OCI-M1 (cell line): ENCODE measurements at regions not wholly inside any gene's neighbourhood (a gene's known extent, or its start where the extent isn't known, plus 50 kb on each side); places are given as distances from the start of the nearest gene placed in this dataset.

Experiments
- DNase-seq: peaks from one replicate; lab custom pipeline; 2025; lab: John Stamatoyannopoulos, UW

- peak; percentile 49 for DNase-seq
Measured at GRCh38 chr2:200216310-200216709, 90.2 kb upstream of the SPATS2L start.

GRCh38 chr2:200217320-200217719 lies 89.2 kb upstream of the SPATS2L start:
- no peak for DNase-seq

- DNase-seq = no peak
Measured at GRCh38 chr2:200218645-200219044, 87.8 kb upstream of the SPATS2L start.

- no peak for DNase-seq
Measured at GRCh38 chr2:200219309-200220113, 87.0 kb upstream of the SPATS2L start.

- no peak for DNase-seq
Measured at GRCh38 chr2:200220251-200220650, 86.2 kb upstream of the SPATS2L start.

- no peak for DNase-seq
Measured at GRCh38 chr2:200221055-200221955, 85.2 kb upstream of the SPATS2L start.

GRCh38 chr2:200222791-200223190 lies 83.7 kb upstream of the SPATS2L start:
- DNase-seq = no peak

GRCh38 chr2:200223205-200223784 lies 83.2 kb upstream of the SPATS2L start:
- DNase-seq = no peak

GRCh38 chr2:200225951-200226350 lies 80.5 kb upstream of the SPATS2L start:
- DNase-seq = no peak

- DNase-seq = no peak
Measured at GRCh38 chr2:200226451-200227426, 79.8 kb upstream of the SPATS2L start.

- DNase-seq = no peak
Measured at GRCh38 chr2:200230716-200231115, 75.8 kb upstream of the SPATS2L start.

GRCh38 chr2:200235533-200235932 lies 71.0 kb upstream of the SPATS2L start:
- no peak for DNase-seq

GRCh38 chr2:200239216-200239615 lies 67.3 kb upstream of the SPATS2L start:
- peak; percentile 66 for DNase-seq

GRCh38 chr2:200242570-200242969 lies 63.9 kb upstream of the SPATS2L start:
- DNase-seq = no peak

- no peak for DNase-seq
Measured at GRCh38 chr2:200243441-200243840, 63.1 kb upstream of the SPATS2L start.

GRCh38 chr2:200244111-200244510 lies 62.4 kb upstream of the SPATS2L start:
- no peak for DNase-seq

GRCh38 chr2:200247494-200247893 lies 59.0 kb upstream of the SPATS2L start:
- no peak for DNase-seq

GRCh38 chr2:200252265-200253067 lies 54.0 kb upstream of the SPATS2L start:
- no peak for DNase-seq

GRCh38 chr2:200253639-200254038 lies 52.9 kb upstream of the SPATS2L start:
- no peak for DNase-seq

GRCh38 chr2:200254773-200255172 lies 51.7 kb upstream of the SPATS2L start:
- DNase-seq = no peak

GRCh38 chr2:200255549-200255948 lies 50.9 kb upstream of the SPATS2L start:
- DNase-seq = no peak
